Endothelial cell of umbilical vein (primary cell): ENCODE measurements at regions not wholly inside any gene's neighbourhood (a gene's known extent, or its start where the extent isn't known, plus 50 kb on each side); places are given as distances from the start of the nearest gene placed in this dataset.

Source experiments
- EZH2 ChIP-seq: IDR thresholded peaks from 2 replicates; pipeline ENCODE4 v1.6.1; 2012; ENCODE audit warnings: borderline replicate concordance, low read depth, mild to moderate bottlenecking, moderate library complexity, low read length, inconsistent platforms; ENCODE audit not compliant: severe bottlenecking
- MAX ChIP-seq: IDR thresholded peaks from 2 replicates; pipeline ENCODE4 v1.6.1; 2011; ENCODE audit not compliant: insufficient read depth, insufficient read length
- POLR2AphosphoS5 ChIP-seq: IDR thresholded peaks from 2 replicates; pipeline ENCODE4 v1.6.1; 2012; ENCODE audit warnings: low read depth, mild to moderate bottlenecking, control low read depth, low read length, moderate library complexity; ENCODE audit not compliant: insufficient read depth
- TF ChIP-seq, protein P1 (sequence below), 2 donors: IDR thresholded peaks; 1 replicate in 1 of 2; 2 replicates in 1 of 2; pipeline ENCODE4 v1.5.1; 2011; ENCODE audit warnings: low read length in 2 of 2, mild to moderate bottlenecking in 2 of 2, moderate library complexity in 2 of 2, control low read depth in 1 of 2, inconsistent platforms in 1 of 2, low read depth in 1 of 2; ENCODE audit not compliant: insufficient read depth in 1 of 2; ENCODE audit errors: extremely low read depth in 1 of 2

- TF ChIP-seq EZH2 (no peak), MAX (no peak), POLR2AphosphoS5 (no peak)
- TF ChIP-seq, protein P1, sequence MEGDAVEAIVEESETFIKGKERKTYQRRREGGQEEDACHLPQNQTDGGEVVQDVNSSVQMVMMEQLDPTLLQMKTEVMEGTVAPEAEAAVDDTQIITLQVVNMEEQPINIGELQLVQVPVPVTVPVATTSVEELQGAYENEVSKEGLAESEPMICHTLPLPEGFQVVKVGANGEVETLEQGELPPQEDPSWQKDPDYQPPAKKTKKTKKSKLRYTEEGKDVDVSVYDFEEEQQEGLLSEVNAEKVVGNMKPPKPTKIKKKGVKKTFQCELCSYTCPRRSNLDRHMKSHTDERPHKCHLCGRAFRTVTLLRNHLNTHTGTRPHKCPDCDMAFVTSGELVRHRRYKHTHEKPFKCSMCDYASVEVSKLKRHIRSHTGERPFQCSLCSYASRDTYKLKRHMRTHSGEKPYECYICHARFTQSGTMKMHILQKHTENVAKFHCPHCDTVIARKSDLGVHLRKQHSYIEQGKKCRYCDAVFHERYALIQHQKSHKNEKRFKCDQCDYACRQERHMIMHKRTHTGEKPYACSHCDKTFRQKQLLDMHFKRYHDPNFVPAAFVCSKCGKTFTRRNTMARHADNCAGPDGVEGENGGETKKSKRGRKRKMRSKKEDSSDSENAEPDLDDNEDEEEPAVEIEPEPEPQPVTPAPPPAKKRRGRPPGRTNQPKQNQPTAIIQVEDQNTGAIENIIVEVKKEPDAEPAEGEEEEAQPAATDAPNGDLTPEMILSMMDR (IDR thresholded peaks at IDR 0.05; ENCODE audit: extremely low read depth in 1 of 2, insufficient read depth in 1 of 2, low read depth in 1 of 2, low read length in 2 of 2) = no peak
Observed at GRCh38 chr3:11712646-11713045, 68.9 kb upstream of the VGLL4 start.
